ENCODE measurements at regions not wholly inside any gene's neighbourhood (a gene's known extent, or its start where the extent isn't known, plus 50 kb on each side); places are given as distances from the start of the nearest gene placed in this dataset.

DNA sequence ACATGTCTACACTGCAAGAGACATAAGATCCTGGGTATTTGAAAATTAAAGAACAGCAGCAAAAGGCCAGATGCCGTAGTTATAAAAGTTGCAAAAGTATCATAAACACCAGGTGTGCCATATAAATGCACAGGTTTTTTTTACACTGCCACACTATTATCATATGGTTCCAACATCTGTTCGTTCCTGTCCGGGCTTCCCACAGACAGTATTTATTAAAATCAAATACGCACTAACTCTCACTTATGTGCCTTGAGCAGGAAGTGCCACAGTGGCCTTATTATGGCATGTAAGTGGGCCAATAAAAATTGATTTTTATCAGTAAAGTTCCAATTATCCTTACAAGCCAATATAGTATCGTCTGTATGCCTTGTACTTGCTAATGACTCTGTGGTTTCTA, 873.2 kb downstream of the RPA4 start:
- TF ChIP-seq, protein P1, sequence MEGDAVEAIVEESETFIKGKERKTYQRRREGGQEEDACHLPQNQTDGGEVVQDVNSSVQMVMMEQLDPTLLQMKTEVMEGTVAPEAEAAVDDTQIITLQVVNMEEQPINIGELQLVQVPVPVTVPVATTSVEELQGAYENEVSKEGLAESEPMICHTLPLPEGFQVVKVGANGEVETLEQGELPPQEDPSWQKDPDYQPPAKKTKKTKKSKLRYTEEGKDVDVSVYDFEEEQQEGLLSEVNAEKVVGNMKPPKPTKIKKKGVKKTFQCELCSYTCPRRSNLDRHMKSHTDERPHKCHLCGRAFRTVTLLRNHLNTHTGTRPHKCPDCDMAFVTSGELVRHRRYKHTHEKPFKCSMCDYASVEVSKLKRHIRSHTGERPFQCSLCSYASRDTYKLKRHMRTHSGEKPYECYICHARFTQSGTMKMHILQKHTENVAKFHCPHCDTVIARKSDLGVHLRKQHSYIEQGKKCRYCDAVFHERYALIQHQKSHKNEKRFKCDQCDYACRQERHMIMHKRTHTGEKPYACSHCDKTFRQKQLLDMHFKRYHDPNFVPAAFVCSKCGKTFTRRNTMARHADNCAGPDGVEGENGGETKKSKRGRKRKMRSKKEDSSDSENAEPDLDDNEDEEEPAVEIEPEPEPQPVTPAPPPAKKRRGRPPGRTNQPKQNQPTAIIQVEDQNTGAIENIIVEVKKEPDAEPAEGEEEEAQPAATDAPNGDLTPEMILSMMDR (IDR thresholded peaks at IDR 0.05) = no peak
- no peak for TF ChIP-seq POLR2AphosphoS5 (IDR thresholded peaks at IDR 0.05)
- TF ChIP-seq EP300 (IDR thresholded peaks at IDR 0.05) = no peak
